ENCODE measurements at regions not wholly inside any gene's neighbourhood (a gene's known extent, or its start where the extent isn't known, plus 50 kb on each side); places are given as distances from the start of the nearest gene placed in this dataset.

DNA sequence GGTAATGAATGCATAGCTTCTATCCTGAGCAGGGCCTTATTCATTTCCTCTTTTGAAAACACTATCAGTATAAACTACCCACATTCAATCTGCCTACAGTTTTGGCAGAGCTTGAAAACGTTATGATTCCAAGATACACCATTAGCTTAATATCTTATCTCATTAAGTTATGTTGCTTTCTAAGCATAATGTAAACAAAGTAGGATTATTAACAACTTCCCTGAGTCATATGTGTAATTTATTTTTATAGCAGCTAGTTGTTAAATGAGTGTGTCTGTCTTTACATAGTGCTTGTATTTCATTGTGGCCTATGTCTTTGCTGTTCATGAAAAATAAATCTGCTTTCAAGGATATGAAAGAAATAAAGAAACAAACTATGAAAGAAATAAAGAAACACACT, 106.2 kb upstream of the DLX6 start:
- TF ChIP-seq, protein P1, sequence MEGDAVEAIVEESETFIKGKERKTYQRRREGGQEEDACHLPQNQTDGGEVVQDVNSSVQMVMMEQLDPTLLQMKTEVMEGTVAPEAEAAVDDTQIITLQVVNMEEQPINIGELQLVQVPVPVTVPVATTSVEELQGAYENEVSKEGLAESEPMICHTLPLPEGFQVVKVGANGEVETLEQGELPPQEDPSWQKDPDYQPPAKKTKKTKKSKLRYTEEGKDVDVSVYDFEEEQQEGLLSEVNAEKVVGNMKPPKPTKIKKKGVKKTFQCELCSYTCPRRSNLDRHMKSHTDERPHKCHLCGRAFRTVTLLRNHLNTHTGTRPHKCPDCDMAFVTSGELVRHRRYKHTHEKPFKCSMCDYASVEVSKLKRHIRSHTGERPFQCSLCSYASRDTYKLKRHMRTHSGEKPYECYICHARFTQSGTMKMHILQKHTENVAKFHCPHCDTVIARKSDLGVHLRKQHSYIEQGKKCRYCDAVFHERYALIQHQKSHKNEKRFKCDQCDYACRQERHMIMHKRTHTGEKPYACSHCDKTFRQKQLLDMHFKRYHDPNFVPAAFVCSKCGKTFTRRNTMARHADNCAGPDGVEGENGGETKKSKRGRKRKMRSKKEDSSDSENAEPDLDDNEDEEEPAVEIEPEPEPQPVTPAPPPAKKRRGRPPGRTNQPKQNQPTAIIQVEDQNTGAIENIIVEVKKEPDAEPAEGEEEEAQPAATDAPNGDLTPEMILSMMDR (IDR thresholded peaks at IDR 0.05; ENCODE audit: insufficient read depth, low read length), result no peak
- TF ChIP-seq POLR2AphosphoS5 (IDR thresholded peaks at IDR 0.05; ENCODE audit: low read depth) (no peak), GABPA (IDR thresholded peaks at IDR 0.05; ENCODE audit: low read depth) (no peak)

All from HL-60 (cell line).